HepG2 (cell line): ENCODE measurements at regions not wholly inside any gene's neighbourhood (a gene's known extent, or its start where the extent isn't known, plus 50 kb on each side); places are given as distances from the start of the nearest gene placed in this dataset.

Experiments
- ATAC-seq: fragments of 200-7000 bp; cut with Tn5 transposase; 3 replicates; pipeline ENCODE4 v1.9.1; 2020; ENCODE audit warnings: mild to moderate bottlenecking, moderate library complexity
- BruUV-seq: library from RNA; stranded (reverse); fragments of 400-500 nt; replicated peaks from 2 replicates; lab custom pipeline; 2021; lab: Mats Ljungman, UMichigan
- CTCF ChIA-PET: fragments of 300-600 bp; formaldehyde crosslinking; extraction: SDS; loops from one replicate; lab custom pipeline; 2021; ENCODE audit warnings: low total read pairs, inconsistent platforms, low intra/inter-chr PET ratio; lab: Yijun Ruan, JAX
- POLR2A ChIA-PET: fragments of 350-600 bp; sonication (Branson Sonifier 250); formaldehyde crosslinking; loops from one replicate; lab custom pipeline; 2020; ENCODE audit warnings: antibody characterized with exemption, inconsistent platforms; lab: Yijun Ruan, JAX
- DNase-seq: peaks from one replicate; pipeline ENCODE4 v3.0.0-alpha.2; 2015; ENCODE audit warnings: low spot score
- FAIRE-seq: peaks from 3 replicates; lab custom pipeline; 2011; peaks lifted over from hg19 to GRCh38; lab: Jason Lieb, UNC
- H2AFZ ChIP-seq: one replicate; pipeline ENCODE4 v1.6.1; 2011; ENCODE audit warnings: low read length, inconsistent platforms
- H3K27ac ChIP-seq: fragments of 300-600 bp; 3 replicates; pipeline ENCODE4 v1.8.0; 2011; ENCODE audit warnings: mixed run types, mild to moderate bottlenecking, mixed read lengths, low read length, inconsistent platforms; ENCODE audit not compliant: insufficient read depth; ENCODE audit errors: extremely low read length
- H3K27me3 ChIP-seq, 2 experiments: fragments of 200-600 bp in 1 of 2; 2 replicates in 1 of 2; 3 replicates in 1 of 2; pipeline versions ENCODE4 v1.6.0 to v1.8.0; 2011; ENCODE audit warnings: low read length in 2 of 2, mild to moderate bottlenecking in 2 of 2, moderate library complexity in 2 of 2, inconsistent platforms in 1 of 2; ENCODE audit not compliant: insufficient read depth in 2 of 2, control insufficient read depth in 1 of 2
- H3K36me3 ChIP-seq, 2 experiments: fragments of 200-600 bp in 1 of 2; replicated peaks in 1 of 2; 2 replicates in 1 of 2; 3 replicates in 1 of 2; pipeline versions ENCODE4 v1.5.1 to v1.8.0; 2011; ENCODE audit warnings: low read length in 2 of 2, inconsistent platforms in 1 of 2; ENCODE audit not compliant: insufficient read depth in 2 of 2, control insufficient read depth in 1 of 2
- H3K4me1 ChIP-seq: 2 replicates; pipeline ENCODE4 v1.5.1; 2012; ENCODE audit warnings: low read length, inconsistent platforms; ENCODE audit not compliant: insufficient read depth
- H3K4me2 ChIP-seq: 2 replicates; pipeline ENCODE4 v1.6.0; 2011; ENCODE audit warnings: low read depth, low read length, inconsistent platforms
- H3K4me3 ChIP-seq, 3 experiments: fragments of 200-600 bp in 1 of 3; sonication (generic), shearing (Covaris generic) in 1 of 3; replicated peaks in 1 of 3; 2 replicates each; pipeline ENCODE4 v1.5.1; 2011 to 2016; ENCODE audit warnings: low read length in 3 of 3, inconsistent platforms in 2 of 3, low read depth in 2 of 3, mild to moderate bottlenecking in 2 of 3, control low read depth in 1 of 3, mixed read lengths in 1 of 3; ENCODE audit not compliant: insufficient read depth in 1 of 3
- H3K79me2 ChIP-seq: one replicate; pipeline ENCODE4 v1.6.1; 2011; ENCODE audit warnings: low read length, inconsistent platforms; ENCODE audit not compliant: insufficient read depth
- H3K9ac ChIP-seq: 2 replicates; pipeline ENCODE4 v1.6.0; 2011; ENCODE audit warnings: mild to moderate bottlenecking, low read depth, low read length, inconsistent platforms; ENCODE audit not compliant: insufficient read depth
- H3K9me3 ChIP-seq: 2 replicates; pipeline ENCODE4 v1.5.1; 2012; ENCODE audit warnings: mild to moderate bottlenecking, low read length
- H4K20me1 ChIP-seq: 2 replicates; pipeline ENCODE4 v1.6.0; 2011; ENCODE audit warnings: inconsistent platforms, mild to moderate bottlenecking, low read length, moderate library complexity; ENCODE audit not compliant: insufficient read depth
- AGO2 ChIP-seq: fragments of 200-400 bp; formaldehyde crosslinking; optimal IDR thresholded peaks from 2 replicates; pipeline ENCODE3; 2017; ENCODE audit warnings: mild to moderate bottlenecking, low read depth, low read length, moderate library complexity
- BRCA1 ChIP-seq: sonication (generic); formaldehyde crosslinking; IDR thresholded peaks from 2 replicates; pipeline ENCODE4 v1.4.0; 2020; ENCODE audit warnings: missing genetic modification reagents
- CREB1 ChIP-seq, 2 experiments: fragments of 450-650 bp in 1 of 2; IDR thresholded peaks; 2 replicates each; pipeline ENCODE4 v1.6.1; 2016 to 2017; ENCODE audit warnings: control low read depth in 1 of 2, mild to moderate bottlenecking in 1 of 2, missing compliant biosample characterization in 1 of 2, missing genetic modification characterization in 1 of 2
- MTA1 ChIP-seq: sonication (generic); formaldehyde crosslinking; IDR thresholded peaks from 2 replicates; pipeline ENCODE4 v1.4.0; 2020; ENCODE audit warnings: missing genetic modification reagents, mild to moderate bottlenecking, borderline replicate concordance
- NR2F1 ChIP-seq, 2 experiments: fragments of 450-650 bp in 1 of 2; formaldehyde crosslinking in 1 of 2; IDR thresholded peaks; 2 replicates each; pipeline versions ENCODE4 v1.5.0 to v1.6.1; 2016 to 2020; ENCODE audit warnings: mild to moderate bottlenecking in 1 of 2, missing compliant biosample characterization in 1 of 2, missing genetic modification reagents in 1 of 2, moderate library complexity in 1 of 2
- PHB2 ChIP-seq: fragments of 450-650 bp; IDR thresholded peaks from 2 replicates; pipeline ENCODE4 v1.6.1; 2018; ENCODE audit not compliant: partially characterized antibody
- POLR2AphosphoS5 ChIP-seq: IDR thresholded peaks from 2 replicates; pipeline ENCODE4 v1.6.1; 2012; ENCODE audit warnings: low read depth, low read length
- ZNF138 ChIP-seq: sonication (generic); formaldehyde crosslinking; IDR thresholded peaks from 2 replicates; pipeline ENCODE4 v1.5.0; 2020; ENCODE audit warnings: mild to moderate bottlenecking, low read depth, missing genetic modification reagents
- ZNF264 ChIP-seq: sonication (generic); formaldehyde crosslinking; IDR thresholded peaks from 2 replicates; pipeline ENCODE4 v1.4.0; 2020; ENCODE audit warnings: missing genetic modification reagents
- ZSCAN25 ChIP-seq: sonication (generic); formaldehyde crosslinking; IDR thresholded peaks from 2 replicates; pipeline ENCODE4 v1.8.0; 2022; ENCODE audit warnings: mild to moderate bottlenecking, missing genetic modification reagents
- WGBS: methylation state at CpG from one replicate; pipeline ENCODE4 v1.1.6; 2017; ENCODE audit warnings: low lambda C conversion rate; 5-methylcytosine and 5-hydroxymethylcytosine counted together
- in situ Hi-C: cut with HindIII; loops from 2 replicates; pipeline ENCODE4 v1.10.0; 2017; ENCODE audit warnings: low pct_unique_long_range_greater_than_20kb; ENCODE audit not compliant: extremely low pct_ligation_motif_present
- intact Hi-C: fragments of 100-400 bp; cut with micrococcal nuclease; formaldehyde crosslinking; loops from one replicate; pipeline ENCODE4 v1.10.0; 2022; ENCODE audit not compliant: unreplicated experiment

GRCh38 chr1:188689542-188689941 lies 1788.1 kb downstream of the BRINP3 start:
- Histone ChIP-seq H3K27ac (no peak overlapping the region), H2AFZ (no peak overlapping the region), H3K9me3 (no peaks in the 10 kb centered on the region), H3K36me3 (no peaks in the 10 kb centered on the region), H4K20me1 (no peaks in the 10 kb centered on the region), H3K4me1 (no peaks in the 10 kb centered on the region), H3K27me3 (no peaks in the 10 kb centered on the region), H3K4me2 (no peak overlapping the region), H3K9ac (no peak overlapping the region), H3K4me3 (no peak overlapping the region), H3K79me2 (no peaks in the 10 kb centered on the region)
- TF ChIP-seq CREB1 (IDR thresholded peaks at IDR 0.05) = peak; percentile 16; the same call in 1 of the 2 replicates
- no peak for TF ChIP-seq CREB1 (CRISPR knock-in tag; IDR thresholded peaks at IDR 0.05)
- TF ChIP-seq ZNF264 (CRISPR knock-in tag) = no peak
- no peak for TF ChIP-seq ZSCAN25
- TF ChIP-seq AGO2 = no peak
- TF ChIP-seq POLR2AphosphoS5 = no peak
- TF ChIP-seq PHB2 = no peak
- DNase-seq (no peak), FAIRE-seq (no peak), ATAC-seq (no peak)
- POLR2A ChIA-PET = no interaction called here
- 0% methylated on average over 4 of the region's 4 CpGs for WGBS
- in situ Hi-C loops (no loop called here), intact Hi-C loops (no loop called here)
- no TSS peak for BruUV-seq
- CTCF ChIA-PET = no interaction called here

DNA sequence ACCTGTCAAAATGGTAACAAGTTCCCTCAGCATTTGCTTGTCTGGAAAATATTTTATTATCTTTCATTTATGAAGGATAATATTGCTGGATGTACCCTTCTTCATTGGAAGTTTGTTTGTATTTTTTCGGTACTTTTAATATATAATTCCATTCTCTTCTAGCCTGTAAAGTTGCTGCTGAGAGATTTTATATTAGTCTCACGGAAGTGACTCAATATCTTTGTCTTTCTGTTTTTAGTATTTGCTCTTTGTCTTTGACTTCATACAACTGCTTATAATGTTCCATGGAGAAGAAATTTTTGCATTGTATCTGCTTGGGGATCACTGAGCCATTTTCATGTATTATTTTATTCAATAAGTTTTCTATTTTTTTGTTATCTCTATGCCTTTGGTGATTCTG lies 1777.5 kb downstream of the BRINP3 start:
- BruUV-seq = no TSS peak
- Histone ChIP-seq H2AFZ (no peak overlapping the region), H3K9me3 (0 out of 2 replicates have a peak, but pooled peaks cover 5% of the 10 kb centered on the region), H3K4me2 (no peak overlapping the region), H4K20me1 (no peaks in the 10 kb centered on the region), H3K27me3 (no peaks in the 10 kb centered on the region), H3K27ac (no peak overlapping the region), H3K36me3 (no peaks in the 10 kb centered on the region), H3K4me3 (no peak overlapping the region), H3K9ac (no peak overlapping the region), H3K79me2 (no peaks in the 10 kb centered on the region), H3K4me1 (no peaks in the 10 kb centered on the region)
- ATAC-seq (no peak), FAIRE-seq (no peak), DNase-seq (no peak)
- TF ChIP-seq ZNF138 (CRISPR knock-in tag) (no peak), BRCA1 (CRISPR knock-in tag) (no peak), MTA1 (CRISPR knock-in tag) (no peak), NR2F1 (CRISPR knock-in tag; IDR thresholded peaks at IDR 0.05) (no peak)
- intact Hi-C loops (no loop called here), in situ Hi-C loops (no loop called here)
- ChIA-PET POLR2A (no interaction called here), CTCF (no interaction called here)
- WGBS = 2% methylated on average over 2 of the region's 2 CpGs
